ENCODE measurements at regions not wholly inside any gene's neighbourhood (a gene's known extent, or its start where the extent isn't known, plus 50 kb on each side); places are given as distances from the start of the nearest gene placed in this dataset.

DNA sequence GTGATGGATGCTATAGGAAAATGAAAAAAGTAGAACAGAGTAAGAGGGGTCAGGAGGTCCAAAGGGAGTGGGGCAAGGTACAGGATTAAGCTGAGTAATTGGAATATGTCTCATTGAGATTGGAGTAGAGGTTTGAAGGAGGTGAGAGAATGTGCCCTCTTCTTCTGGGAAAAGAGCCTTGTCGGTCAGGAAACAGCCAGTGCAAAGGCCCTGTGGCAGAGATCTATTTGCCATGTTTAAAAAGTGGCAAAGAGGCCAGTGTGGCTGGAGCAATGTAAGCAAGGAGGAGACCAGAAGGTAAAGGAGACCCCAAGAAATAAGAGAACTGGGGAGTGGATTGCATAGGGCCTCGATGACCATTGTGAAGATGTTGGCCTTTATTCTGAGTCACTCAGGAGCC, 706.5 kb downstream of the MED13L start:
- no peak for TF ChIP-seq ZNF274 (IDR thresholded peaks at IDR 0.05; ENCODE audit: low read depth, low read length)
- no peak for TF ChIP-seq YY1 (IDR thresholded peaks at IDR 0.05; ENCODE audit: insufficient read depth, insufficient read length)

All from NT2/D1 (cell line).